Glutamatergic neuron (in vitro differentiated cells): ENCODE measurements at regions not wholly inside any gene's neighbourhood (a gene's known extent, or its start where the extent isn't known, plus 50 kb on each side); places are given as distances from the start of the nearest gene placed in this dataset.

Source experiments
- DNase-seq: peaks from one replicate; pipeline ENCODE4 v3.0.0; 2022
- H3K27ac Mint-ChIP-seq: one replicate; pipeline ENCODE4 v1.8.0; 2020; ENCODE audit warnings: mild to moderate bottlenecking, mixed read lengths, inconsistent platforms; ENCODE audit not compliant: unreplicated experiment
- H3K27me3 Mint-ChIP-seq: one replicate; pipeline ENCODE4 v1.8.0; 2020; ENCODE audit warnings: mild to moderate bottlenecking, moderate library complexity, mixed read lengths, inconsistent platforms; ENCODE audit not compliant: unreplicated experiment
- H3K36me3 Mint-ChIP-seq: one replicate; pipeline ENCODE4 v1.8.0; 2020; ENCODE audit warnings: mild to moderate bottlenecking, mixed read lengths, inconsistent platforms; ENCODE audit not compliant: unreplicated experiment
- H3K4me1 Mint-ChIP-seq: one replicate; pipeline ENCODE4 v1.8.0; 2020; ENCODE audit warnings: mild to moderate bottlenecking, low read depth, mixed read lengths, inconsistent platforms; ENCODE audit not compliant: unreplicated experiment
- H3K4me3 Mint-ChIP-seq: one replicate; pipeline ENCODE4 v1.8.0; 2020; ENCODE audit warnings: mild to moderate bottlenecking, mixed read lengths, inconsistent platforms; ENCODE audit not compliant: unreplicated experiment
- H3K9me3 Mint-ChIP-seq: one replicate; pipeline ENCODE4 v1.8.0; 2020; ENCODE audit warnings: mild to moderate bottlenecking, moderate library complexity, mixed read lengths, inconsistent platforms; ENCODE audit not compliant: unreplicated experiment
- CTCF ChIP-seq: fragments of 200-600 bp; sonication (generic); IDR thresholded peaks from one replicate; pipeline ENCODE4 v1.5.0; 2021; ENCODE audit not compliant: partially characterized antibody, unreplicated experiment

- no peak for TF ChIP-seq CTCF
- Mint-ChIP-seq H3K36me3 (no peaks in the 10 kb centered on the region), H3K27ac (no peak overlapping the region), H3K4me3 (no peak overlapping the region), H3K27me3 (no peaks in the 10 kb centered on the region), H3K4me1 (no peaks in the 10 kb centered on the region), H3K9me3 (no peaks in the 10 kb centered on the region)
- DNase-seq, result no peak
These were observed 118.4 kb upstream of the BTBD3 start for GRCh38 chr20:11799281-11799684.

DNA sequence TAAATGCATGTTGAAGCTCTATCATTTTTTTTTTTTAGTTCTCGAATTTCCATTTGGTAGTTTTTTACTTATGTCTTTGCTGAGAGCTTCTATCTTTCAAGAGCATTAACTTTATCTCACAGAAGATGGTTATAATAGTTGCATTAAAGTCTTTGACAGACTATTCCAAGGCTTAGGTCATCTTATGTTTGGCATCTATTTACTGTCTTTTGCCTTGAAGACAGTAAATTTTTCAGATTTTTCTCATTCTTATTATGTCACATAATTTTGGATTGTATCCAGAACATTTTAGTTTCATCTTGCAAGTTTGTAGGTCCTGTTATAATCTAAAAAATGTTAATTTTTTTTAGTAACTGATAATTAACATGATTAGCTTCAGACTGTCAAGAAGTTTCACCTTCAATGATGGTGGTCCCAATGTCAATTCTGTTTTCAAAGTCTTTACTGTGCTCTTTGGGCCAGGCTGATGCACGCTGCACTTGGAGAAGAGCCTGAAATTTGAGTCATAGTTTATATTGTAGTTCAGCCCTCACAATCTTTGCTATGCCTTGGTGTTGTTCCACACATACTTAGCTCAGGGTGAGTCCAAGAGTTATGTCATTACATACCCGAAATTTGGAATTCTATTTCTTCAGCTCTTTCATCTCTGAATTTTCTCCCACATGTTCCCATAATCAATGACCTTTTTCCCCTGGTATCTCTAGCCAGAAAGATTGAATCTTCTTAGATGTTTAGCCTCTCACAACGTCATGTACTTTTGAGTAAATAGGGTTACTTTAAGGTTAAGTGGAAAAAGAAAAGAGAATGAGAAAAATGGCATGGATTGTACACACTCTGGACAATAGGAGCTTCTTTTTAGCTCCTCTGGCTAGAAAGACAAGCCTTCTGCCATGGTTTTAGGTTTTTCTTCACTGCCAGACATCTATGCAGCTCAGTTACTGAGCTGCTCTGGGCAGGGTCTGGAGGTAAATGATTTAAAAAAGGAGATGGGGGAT lies 110.3 kb upstream of the BTBD3 start:
- H3K27me3 Mint-ChIP-seq, result no peaks in the 10 kb centered on the region
- H3K9me3 Mint-ChIP-seq, result peaks cover 1% of the 10 kb centered on the region
- H3K4me3 Mint-ChIP-seq, result no peak overlapping the region
- TF ChIP-seq CTCF, result no peak
- no peak overlapping the region for H3K27ac Mint-ChIP-seq
- H3K36me3 Mint-ChIP-seq, result no peaks in the 10 kb centered on the region
- DNase-seq, result no peak
- peaks cover 2% of the 10 kb centered on the region for H3K4me1 Mint-ChIP-seq

- Mint-ChIP-seq H3K9me3 (peaks cover 1% of the 10 kb centered on the region), H3K27me3 (no peaks in the 10 kb centered on the region), H3K4me1 (peaks cover 2% of the 10 kb centered on the region), H3K36me3 (no peaks in the 10 kb centered on the region), H3K4me3 (no peak overlapping the region), H3K27ac (no peak overlapping the region)
- no peak for TF ChIP-seq CTCF
- DNase-seq, result no peak
These were observed 108.9 kb upstream of the BTBD3 start for GRCh38 chr20:11808841-11809240.

DNA sequence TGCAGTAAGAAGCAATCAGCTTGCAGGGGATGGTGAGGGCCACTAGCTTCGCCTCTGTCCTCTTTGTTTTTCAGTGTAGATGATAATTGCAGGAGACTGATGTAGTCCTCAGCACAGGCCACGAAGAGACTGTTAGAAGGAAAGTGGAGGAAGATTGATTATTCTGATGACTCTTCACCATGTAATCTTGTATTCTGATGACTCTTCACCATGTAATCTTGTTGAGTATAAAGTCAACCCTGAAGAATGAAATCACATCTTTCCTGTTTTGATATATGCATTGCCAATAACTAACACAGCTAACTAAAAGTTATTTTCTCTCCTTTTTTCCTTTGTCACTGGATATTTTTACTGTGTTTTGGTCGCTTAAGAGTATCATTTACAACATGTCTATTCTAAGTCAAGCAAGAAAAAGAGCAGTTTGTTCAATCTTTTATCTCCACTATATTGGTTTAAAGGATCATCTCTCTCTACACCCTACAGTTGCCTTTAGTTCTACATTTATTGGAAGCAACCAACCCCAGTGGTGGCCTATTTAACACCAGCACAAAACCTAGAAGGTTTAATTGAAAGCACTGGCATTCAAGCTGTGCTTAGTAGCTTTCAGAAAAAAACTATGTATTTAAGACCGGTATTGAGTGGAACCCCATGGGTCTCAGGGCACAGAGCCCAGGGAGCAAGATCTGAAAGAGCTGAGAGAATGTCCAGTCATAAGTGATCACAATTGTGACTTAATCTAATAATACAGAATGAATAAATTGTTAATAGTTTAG lies 107.2 kb upstream of the BTBD3 start:
- no peak overlapping the region for H3K4me3 Mint-ChIP-seq
- H3K36me3 Mint-ChIP-seq, result no peaks in the 10 kb centered on the region
- peaks cover 1% of the 10 kb centered on the region for H3K9me3 Mint-ChIP-seq

More for the DNA sequence above, 107.2 kb upstream of the BTBD3 start:
- H3K4me1 Mint-ChIP-seq, result peaks cover 2% of the 10 kb centered on the region
- no peak for DNase-seq
- no peak for TF ChIP-seq CTCF
- H3K27ac Mint-ChIP-seq, result no peak overlapping the region
- no peaks in the 10 kb centered on the region for H3K27me3 Mint-ChIP-seq
